ENCODE measurements at regions not wholly inside any gene's neighbourhood (a gene's known extent, or its start where the extent isn't known, plus 50 kb on each side); places are given as distances from the start of the nearest gene placed in this dataset.
"Not testable (repeated sequence)": the region's sequence is repeated elsewhere in the genome, so short reads cannot be mapped to it uniquely, and the experiment has no call there.

GRCh38 chr2:120539937-120540718, 194.2 kb downstream of the INHBB start:
- DNase-seq: no peak

- no peak for DNase-seq
These were observed 194.7 kb upstream of the GLI2 start for GRCh38 chr2:120540719-120541552.

GRCh38 chr2:120541553-120541932, 194.1 kb upstream of the GLI2 start:
- DNase-seq: no peak

- DNase-seq: no peak
These were observed 193.5 kb upstream of the GLI2 start for GRCh38 chr2:120541972-120542670.

GRCh38 chr2:120542911-120543527, 192.6 kb upstream of the GLI2 start:
- DNase-seq: no peak

GRCh38 chr2:120543899-120544298, 191.8 kb upstream of the GLI2 start:
- DNase-seq: no peak

- DNase-seq: no peak
These were observed 191.1 kb upstream of the GLI2 start for GRCh38 chr2:120544522-120544921.

- DNase-seq: not testable (repeated sequence)
These were observed 190.7 kb upstream of the GLI2 start for GRCh38 chr2:120545007-120545406.

GRCh38 chr2:120545521-120546047, 190.1 kb upstream of the GLI2 start:
- no peak for DNase-seq

GRCh38 chr2:120546048-120546864, 189.4 kb upstream of the GLI2 start:
- DNase-seq: no peak

- no peak for DNase-seq
These were observed 188.7 kb upstream of the GLI2 start for GRCh38 chr2:120546865-120547390.

- DNase-seq: no peak
These were observed 188.0 kb upstream of the GLI2 start for GRCh38 chr2:120547662-120548061.

GRCh38 chr2:120548627-120549608, 186.8 kb upstream of the GLI2 start:
- DNase-seq: no peak

- DNase-seq: no peak
These were observed 185.8 kb upstream of the GLI2 start for GRCh38 chr2:120549841-120550240.

GRCh38 chr2:120550282-120550681, 185.4 kb upstream of the GLI2 start:
- DNase-seq: no peak

GRCh38 chr2:120550893-120551446, 184.7 kb upstream of the GLI2 start:
- no peak for DNase-seq

- no peak for DNase-seq
These were observed 184.1 kb upstream of the GLI2 start for GRCh38 chr2:120551522-120551921.

GRCh38 chr2:120552079-120552478, 183.6 kb upstream of the GLI2 start:
- DNase-seq: no peak

GRCh38 chr2:120552800-120553481, 182.7 kb upstream of the GLI2 start:
- peak; percentile 55 for DNase-seq
